Prostate gland (tissue), 2 donors: ENCODE measurements at regions not wholly inside any gene's neighbourhood (a gene's known extent, or its start where the extent isn't known, plus 50 kb on each side); places are given as distances from the start of the nearest gene placed in this dataset.

Experiments used
- DNase-seq: peaks from one replicate; pipeline ENCODE4 v3.0.0-alpha.2; 2019; ENCODE audit warnings: low spot score
- H3K27ac ChIP-seq, 2 donors: fragments of 200-600 bp; sonication (generic); 2 replicates each; pipeline ENCODE4 v1.5.1; 2017 to 2019
- H3K27me3 ChIP-seq: fragments of 200-600 bp; sonication (generic); replicated peaks from 2 replicates; pipeline ENCODE4 v1.5.1; 2019; ENCODE audit not compliant: insufficient read depth
- H3K36me3 ChIP-seq, 2 donors: fragments of 200-600 bp; sonication (generic); 1 replicate in 1 of 2; 2 replicates in 1 of 2; pipeline versions ENCODE4 v1.5.1 to v1.8.1; 2017 to 2019
- H3K4me1 ChIP-seq: fragments of 200-600 bp; sonication (generic); replicated peaks from 2 replicates; pipeline ENCODE4 v1.5.1; 2019
- H3K4me3 ChIP-seq, 2 donors: fragments of 200-600 bp; sonication (generic); 2 replicates each; pipeline ENCODE4 v1.5.1; 2017 to 2019
- H3K9me3 ChIP-seq: fragments of 200-600 bp; sonication (generic); 2 replicates; pipeline ENCODE4 v1.5.1; 2017
- POLR2A ChIP-seq: fragments of 450-650 bp; IDR thresholded peaks from one replicate; pipeline ENCODE4 v1.6.1; 2016; ENCODE audit warnings: antibody characterized with exemption, mild to moderate bottlenecking
- POLR2AphosphoS5 ChIP-seq: sonication (generic); formaldehyde crosslinking; IDR thresholded peaks from one replicate; pipeline ENCODE4 v1.6.1; 2017; ENCODE audit warnings: antibody characterized with exemption
- WGBS: methylation state at CpG from one replicate; pipeline ENCODE4 v1.1.5; 2018; 5-methylcytosine and 5-hydroxymethylcytosine counted together
- intact Hi-C: fragments of 100-400 bp; cut with DNase I; formaldehyde crosslinking; loops from one replicate; pipeline ENCODE4 v1.14.2; 2022
- TF ChIP-seq, protein P1 (sequence below), 4 experiments: fragments of 200-600 bp in 2 of 4; fragments of 450-650 bp in 2 of 4; sonication (generic) in 2 of 4; IDR thresholded peaks; 1 replicate in 3 of 4; 2 replicates in 1 of 4; pipeline ENCODE4 v1.5.1; 2016 to 2019; ENCODE audit warnings: antibody characterized with exemption in 4 of 4, mild to moderate bottlenecking in 2 of 4, moderate library complexity in 2 of 4

DNA sequence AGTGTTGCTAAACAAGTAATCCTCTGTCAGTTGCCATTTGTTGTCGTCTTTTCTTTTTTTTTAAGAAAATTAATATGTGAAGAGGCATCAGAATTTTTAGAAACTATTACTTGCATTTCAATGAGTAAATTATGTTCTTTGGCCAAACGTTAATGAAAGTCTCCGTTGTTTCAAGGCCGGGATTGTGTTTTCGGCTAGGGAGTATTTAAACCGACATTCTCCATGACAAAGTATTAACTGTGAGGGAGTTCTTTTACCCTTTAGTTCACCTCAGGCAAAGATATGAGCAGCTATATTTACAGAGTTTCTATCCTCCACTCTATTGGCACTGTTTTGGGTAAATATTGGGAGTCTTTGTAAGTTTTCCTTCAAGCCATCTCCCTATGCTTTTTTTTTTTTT is 668.9 kb downstream of the METTL15 start:
- TF ChIP-seq, protein P1, sequence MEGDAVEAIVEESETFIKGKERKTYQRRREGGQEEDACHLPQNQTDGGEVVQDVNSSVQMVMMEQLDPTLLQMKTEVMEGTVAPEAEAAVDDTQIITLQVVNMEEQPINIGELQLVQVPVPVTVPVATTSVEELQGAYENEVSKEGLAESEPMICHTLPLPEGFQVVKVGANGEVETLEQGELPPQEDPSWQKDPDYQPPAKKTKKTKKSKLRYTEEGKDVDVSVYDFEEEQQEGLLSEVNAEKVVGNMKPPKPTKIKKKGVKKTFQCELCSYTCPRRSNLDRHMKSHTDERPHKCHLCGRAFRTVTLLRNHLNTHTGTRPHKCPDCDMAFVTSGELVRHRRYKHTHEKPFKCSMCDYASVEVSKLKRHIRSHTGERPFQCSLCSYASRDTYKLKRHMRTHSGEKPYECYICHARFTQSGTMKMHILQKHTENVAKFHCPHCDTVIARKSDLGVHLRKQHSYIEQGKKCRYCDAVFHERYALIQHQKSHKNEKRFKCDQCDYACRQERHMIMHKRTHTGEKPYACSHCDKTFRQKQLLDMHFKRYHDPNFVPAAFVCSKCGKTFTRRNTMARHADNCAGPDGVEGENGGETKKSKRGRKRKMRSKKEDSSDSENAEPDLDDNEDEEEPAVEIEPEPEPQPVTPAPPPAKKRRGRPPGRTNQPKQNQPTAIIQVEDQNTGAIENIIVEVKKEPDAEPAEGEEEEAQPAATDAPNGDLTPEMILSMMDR (IDR thresholded peaks at IDR 0.05) = no peak
- no peak for TF ChIP-seq POLR2AphosphoS5
- WGBS = 85% methylated on average over 6 of the region's 6 CpGs
- intact Hi-C loops = no loop called here

DNA sequence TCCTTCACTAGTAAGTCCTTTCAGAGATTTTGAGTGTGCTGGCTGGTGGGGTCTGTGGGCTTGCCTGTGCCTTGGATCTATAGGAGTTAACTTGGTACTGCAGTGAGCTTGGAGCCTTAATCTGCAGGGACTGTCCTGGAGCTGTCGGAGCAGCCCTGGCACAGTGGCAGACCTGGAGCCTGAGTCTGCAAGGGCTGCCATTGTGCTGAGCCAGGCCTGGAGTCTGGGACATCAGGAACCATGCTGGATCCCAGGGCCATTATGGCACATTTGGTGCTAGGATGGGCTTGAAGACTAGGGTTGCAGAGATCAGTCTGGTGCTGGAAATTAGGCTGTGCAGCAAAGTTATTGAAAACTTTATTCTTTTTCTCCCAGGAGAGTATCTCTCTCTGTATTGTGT is 665.4 kb downstream of the METTL15 start:
- TF ChIP-seq, protein P1 (IDR thresholded peaks at IDR 0.05) = no peak
- TF ChIP-seq POLR2A = no peak
- no peak for TF ChIP-seq POLR2AphosphoS5
- WGBS = 75% methylated on average over 1 of the region's 1 CpG
- Histone ChIP-seq H3K27me3 (no peaks in the 10 kb centered on the region), H3K36me3 (no peaks in the 10 kb centered on the region), H3K4me3 (no peak overlapping the region), H3K27ac (no peak overlapping the region), H3K4me1 (no peaks in the 10 kb centered on the region), H3K9me3 (no peaks in the 10 kb centered on the region)
- intact Hi-C loops = no loop called here
- DNase-seq = no peak

More for the DNA sequence above, 668.9 kb downstream of the METTL15 start:
- Histone ChIP-seq H3K9me3 (no peaks in the 10 kb centered on the region), H3K27me3 (no peaks in the 10 kb centered on the region), H3K4me3 (no peak overlapping the region), H3K27ac (no peak overlapping the region), H3K4me1 (no peaks in the 10 kb centered on the region), H3K36me3 (no peaks in the 10 kb centered on the region)
- no peak for DNase-seq

DNA sequence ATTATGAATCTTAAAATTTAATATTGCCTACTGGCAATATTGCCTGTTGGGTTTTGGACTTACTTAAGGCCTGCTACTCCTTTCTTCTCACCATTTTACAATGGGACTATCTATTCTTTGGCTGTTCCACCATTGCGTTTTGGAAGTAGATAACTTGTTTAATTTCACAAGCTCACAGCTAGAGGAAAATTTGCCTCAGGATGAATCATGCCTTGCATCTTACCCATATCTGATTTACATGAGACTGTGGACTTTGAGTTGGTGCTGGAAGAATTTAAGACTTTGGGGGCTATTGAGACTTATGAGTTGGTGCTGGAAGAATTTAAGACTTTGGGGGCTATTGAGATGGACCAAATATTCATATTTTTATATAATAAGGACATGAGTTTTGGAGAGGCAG is 662.6 kb downstream of the METTL15 start:
- Histone ChIP-seq H3K36me3 (no peaks in the 10 kb centered on the region), H3K4me1 (no peaks in the 10 kb centered on the region), H3K4me3 (no peak overlapping the region), H3K27ac (no peak overlapping the region), H3K9me3 (no peaks in the 10 kb centered on the region), H3K27me3 (no peaks in the 10 kb centered on the region)
- TF ChIP-seq POLR2AphosphoS5 (no peak), POLR2A (no peak)
- TF ChIP-seq, protein P1 (IDR thresholded peaks at IDR 0.05) = no peak
- DNase-seq = no peak
- 96% methylated on average over 1 of the region's 1 CpG for WGBS
- intact Hi-C loops = no loop called here

DNA sequence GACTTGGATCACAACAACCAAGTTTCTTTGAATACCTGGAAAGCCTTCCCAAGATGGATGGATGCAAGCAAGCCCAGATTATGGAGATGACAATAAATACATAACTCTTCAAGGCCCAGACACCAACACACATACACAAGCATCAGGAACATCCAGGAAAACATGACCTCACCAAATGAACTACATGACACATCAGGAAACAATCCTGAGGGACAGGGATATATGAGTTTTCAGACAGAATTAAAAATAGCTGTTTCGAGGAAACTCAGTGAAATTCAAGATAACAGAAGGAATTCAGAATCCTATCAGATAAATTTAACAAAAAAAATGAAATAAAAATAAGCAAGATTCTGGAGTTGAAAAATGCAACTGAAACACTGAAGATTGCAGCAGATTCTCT is 659.4 kb downstream of the METTL15 start:
- H3K36me3 ChIP-seq = no peaks in the 10 kb centered on the region
- TF ChIP-seq POLR2AphosphoS5 (no peak), POLR2A (no peak)
- TF ChIP-seq, protein P1 (IDR thresholded peaks at IDR 0.05) = no peak
- H3K4me1 ChIP-seq = no peaks in the 10 kb centered on the region
- H3K27ac ChIP-seq = no peak overlapping the region
- intact Hi-C loops = no loop called here
- no peaks in the 10 kb centered on the region for H3K27me3 ChIP-seq
- no peaks in the 10 kb centered on the region for H3K9me3 ChIP-seq
- no peak overlapping the region for H3K4me3 ChIP-seq
- no peak for DNase-seq
- WGBS = 81% methylated on average over 1 of the region's 1 CpG

DNA sequence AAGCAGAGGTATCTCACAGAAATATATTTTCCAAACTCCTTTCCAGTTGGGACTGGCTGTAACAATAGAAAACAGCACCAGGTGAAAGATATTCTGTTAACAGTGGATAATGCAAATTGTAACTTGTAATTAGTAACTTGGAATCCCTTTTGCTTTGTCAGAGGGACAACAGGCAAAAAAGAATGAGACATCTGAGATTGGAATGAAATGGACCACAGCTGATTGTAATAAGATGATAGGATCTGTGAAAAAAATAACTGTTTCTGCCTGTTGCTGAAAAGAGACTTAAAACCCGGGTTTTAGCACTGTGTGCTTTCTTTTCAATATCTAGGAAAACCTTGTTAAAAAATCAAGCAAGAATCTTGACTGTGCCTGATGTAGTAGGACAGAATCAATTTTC is 655.7 kb downstream of the METTL15 start:
- Histone ChIP-seq H3K27me3 (no peaks in the 10 kb centered on the region), H3K4me3 (no peak overlapping the region), H3K4me1 (no peaks in the 10 kb centered on the region), H3K27ac (no peak overlapping the region), H3K9me3 (no peaks in the 10 kb centered on the region), H3K36me3 (no peaks in the 10 kb centered on the region)
- intact Hi-C loops = no loop called here
- no peak for DNase-seq
- TF ChIP-seq, protein P1 (IDR thresholded peaks at IDR 0.05) = no peak
- TF ChIP-seq POLR2AphosphoS5 = no peak
- TF ChIP-seq POLR2A = no peak
- WGBS = 58% methylated on average over 1 of the region's 1 CpG
